ENCODE measurements at regions not wholly inside any gene's neighbourhood (a gene's known extent, or its start where the extent isn't known, plus 50 kb on each side); places are given as distances from the start of the nearest gene placed in this dataset.

DNA sequence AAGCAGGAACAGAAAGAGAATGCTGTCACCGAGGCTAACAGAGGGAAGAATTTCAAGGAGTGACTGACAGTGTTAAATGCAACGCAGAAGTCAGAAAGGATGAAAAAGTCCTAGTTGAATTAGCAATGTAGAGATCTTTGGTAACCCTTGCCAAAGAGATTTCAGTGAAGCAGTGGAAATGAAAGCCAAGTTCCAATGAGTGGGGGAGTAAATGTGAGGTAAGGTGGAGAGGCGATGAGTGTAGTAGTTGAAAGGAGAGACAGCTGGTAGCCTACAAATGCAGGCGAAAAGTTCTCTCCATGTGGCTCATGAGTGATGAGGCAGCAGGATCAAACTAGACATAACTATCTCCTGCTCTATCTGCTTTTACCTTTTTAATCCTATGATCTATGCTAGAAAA, 74.6 kb upstream of the IPO9 start:
- no peak for DNase-seq

DNA sequence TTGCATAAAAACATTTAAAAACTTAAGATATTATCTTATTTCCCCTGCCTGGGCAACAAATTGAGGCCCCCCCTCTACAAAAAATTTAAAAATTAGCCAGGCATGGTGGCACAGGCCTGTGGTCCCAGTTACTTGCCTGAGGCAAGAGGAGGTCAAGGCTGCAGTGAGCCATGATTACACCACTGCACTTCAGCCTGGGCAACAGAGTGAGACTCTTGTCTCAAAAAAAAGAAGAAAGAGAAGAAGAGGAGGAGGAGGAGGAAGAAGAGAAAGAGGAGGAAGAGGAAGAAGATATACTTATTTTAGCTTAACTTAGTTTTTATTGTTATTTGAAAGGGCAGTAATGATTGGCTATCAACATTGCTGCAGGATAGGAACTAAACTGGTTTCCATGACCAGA, 73.8 kb upstream of the IPO9 start:
- no peak for DNase-seq

DNA sequence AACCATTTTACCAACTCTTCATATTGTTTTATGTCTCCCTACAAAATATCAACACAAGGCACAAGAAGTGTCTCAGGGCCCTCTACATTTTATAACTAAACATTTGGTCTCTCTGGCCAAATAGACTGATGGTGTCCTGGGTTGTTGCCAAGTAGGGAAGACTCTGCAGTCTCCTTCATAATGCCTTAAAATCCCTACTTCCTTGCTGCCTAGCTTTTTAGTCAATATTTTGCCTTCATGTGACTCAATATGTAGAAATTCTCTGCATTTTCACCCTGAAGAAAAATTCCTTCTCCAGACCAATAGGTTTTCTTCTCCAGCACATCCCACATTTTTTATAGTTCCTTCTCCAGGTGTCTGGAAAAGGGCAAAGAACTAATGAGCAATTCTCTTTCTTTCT, 72.6 kb upstream of the IPO9 start:
- DNase-seq = no peak

DNA sequence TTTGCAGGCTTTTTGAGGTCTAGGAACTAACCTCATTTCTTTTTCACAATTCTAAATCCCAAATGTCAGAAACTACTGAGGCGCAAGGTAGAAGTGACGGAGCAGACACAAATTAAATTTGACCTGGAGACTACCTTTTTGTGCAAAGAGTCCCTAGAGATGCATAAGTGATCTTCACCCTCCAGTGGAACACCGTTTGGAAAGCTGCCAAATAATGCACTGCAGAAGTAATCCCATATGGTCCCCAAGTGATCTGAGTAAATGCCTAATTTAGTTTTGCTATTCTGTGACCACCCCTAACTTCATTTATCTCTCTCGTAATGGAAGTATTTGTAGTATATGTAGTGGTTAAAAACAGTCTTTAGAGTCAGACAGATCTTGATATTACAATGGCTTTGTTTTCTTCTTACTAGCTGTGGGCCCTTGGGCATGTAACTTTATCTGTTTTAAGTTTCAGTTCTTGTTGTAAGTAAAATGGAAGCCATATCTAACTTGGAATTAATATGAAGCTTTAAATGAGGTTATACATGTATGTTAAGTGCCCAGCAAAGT, 70.4 kb upstream of the IPO9 start:
- DNase-seq = no peak

DNA sequence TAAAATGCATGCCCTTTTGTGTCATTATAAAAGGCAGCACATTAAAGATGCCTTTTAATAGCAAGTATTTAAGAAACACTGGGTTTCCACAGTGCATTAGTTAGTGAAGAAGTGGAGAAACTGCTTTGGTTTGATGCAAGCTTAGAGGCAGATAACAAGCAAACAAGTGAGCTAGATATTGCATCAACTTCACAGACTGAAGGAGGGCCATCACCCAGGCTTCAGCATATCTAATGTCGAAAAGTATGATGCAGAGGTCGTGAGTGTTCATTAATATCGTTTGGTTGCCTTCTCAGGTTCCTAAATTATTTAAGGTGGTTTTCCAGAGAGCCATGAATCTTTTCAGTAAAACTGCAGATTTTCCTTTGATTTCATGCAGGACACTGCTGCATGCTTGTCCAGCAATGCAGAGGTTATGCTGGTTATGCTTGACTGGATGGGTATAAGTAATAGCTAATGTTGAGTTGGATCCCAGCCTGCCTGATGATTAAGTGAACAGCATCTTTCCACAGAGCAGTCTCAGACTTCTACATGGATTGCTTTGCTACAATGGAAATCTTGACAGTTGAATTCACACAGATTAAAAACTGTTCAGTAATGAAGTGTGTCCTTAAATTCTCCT, 69.7 kb upstream of the IPO9 start:
- no peak for DNase-seq

DNA sequence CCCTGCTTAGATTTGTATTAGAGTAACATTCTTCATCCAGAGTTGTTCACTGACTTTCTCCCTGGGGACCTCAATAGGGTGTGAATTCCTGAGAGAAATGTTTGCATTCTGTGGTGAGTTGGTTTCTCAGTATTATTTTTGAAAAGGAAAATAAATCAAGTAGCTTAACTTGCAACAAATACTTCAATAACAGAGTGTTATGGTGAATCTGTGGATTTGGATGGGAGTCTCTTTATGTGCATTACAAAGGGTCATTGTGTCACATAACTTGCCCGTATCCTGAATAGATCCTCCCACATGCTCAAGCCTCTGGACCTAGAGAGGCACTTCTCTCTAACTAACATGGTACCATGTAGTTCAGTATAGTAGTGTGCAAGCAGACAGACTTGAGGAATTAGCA, 68.4 kb upstream of the IPO9 start:
- DNase-seq = no peak

DNA sequence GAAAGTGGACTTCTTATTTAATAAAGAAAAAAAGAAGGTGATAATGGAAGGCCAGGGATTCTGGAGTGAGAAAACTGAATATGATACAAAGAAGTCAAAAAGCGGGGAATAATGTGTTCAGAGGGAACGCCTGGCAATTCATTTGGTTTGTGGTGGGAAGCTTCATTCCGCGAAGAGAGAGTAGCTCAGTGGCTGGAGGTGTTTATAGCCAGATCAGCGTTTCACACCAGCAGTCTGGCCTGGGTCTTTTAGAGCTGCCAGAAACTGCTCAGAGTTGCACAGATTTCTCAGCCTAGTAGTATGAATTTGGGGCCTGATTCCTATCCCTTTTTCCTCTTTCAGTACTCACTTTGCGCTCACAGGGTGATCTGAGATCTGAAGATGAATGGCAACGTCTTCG, 67.8 kb upstream of the IPO9 start:
- DNase-seq = no peak

DNA sequence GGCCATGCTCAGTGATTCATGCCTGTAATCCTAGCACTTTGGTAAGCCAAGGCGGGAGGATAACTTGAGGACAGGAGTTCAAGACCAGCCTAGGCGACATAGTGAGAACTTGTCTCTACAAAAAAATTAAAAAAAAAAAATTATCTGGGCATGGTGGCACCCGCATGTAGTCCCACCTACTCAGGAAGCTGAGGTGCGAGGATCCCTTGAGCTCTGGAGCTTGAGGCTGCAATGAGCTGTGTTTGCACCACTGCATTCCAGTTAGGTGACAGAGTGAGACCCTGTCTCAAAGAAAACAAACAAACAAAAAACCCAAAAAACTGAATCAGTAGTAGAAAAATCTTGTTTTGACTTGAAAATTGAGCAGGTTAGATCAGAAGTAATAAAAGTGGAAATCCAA, 67.1 kb upstream of the IPO9 start:
- no peak for DNase-seq

DNA sequence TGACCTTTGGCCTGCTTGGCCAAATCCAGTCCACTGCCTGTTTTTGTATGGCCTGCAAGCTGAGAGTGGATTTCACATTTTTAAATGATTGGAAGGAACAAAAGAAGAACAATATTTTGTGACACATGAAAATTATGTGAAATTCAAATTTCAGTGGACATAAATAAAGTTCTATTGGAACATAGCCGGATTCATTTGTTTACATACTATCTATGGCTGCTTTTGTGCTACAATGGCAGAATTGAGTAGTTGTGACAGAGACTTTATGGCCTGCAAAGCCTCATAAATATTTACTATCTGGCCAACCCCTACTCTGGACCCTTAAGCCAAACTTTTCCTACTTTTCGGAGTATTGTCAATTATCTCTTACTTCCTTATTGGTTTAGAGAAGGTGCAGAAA, 66.6 kb upstream of the IPO9 start:
- DNase-seq = no peak

DNA sequence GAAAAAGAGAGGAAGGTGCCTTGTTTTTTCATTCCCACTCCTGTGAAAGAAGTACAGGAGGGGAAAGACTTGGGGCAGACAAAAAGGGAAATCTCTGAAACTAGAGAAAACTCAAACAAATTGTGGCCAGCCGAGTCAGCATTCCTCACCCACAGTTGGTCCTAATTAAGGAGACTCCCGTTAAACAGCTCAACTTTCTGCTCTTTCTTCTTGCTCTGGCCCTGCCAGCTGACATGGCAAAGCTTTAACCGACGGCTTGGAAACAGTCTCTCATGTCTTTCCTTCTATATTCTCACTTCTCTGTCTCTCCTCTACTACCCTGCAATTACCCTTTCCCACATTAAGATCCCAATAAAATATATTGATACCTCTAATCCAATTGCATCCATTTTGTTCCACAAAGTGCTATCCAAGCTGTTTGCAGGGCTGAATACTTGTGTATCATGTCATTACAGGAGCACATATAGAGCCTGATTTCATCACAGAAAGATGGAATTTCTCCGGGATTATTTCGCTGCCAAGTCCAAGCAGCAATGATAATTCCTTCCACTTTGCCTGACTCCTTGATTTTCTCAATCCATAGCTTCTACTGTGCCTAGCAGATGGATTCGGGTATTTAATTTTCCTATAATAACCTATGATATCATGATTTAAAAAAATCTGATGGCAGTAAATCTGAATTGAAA, 65.4 kb upstream of the IPO9 start:
- no peak for DNase-seq

DNA sequence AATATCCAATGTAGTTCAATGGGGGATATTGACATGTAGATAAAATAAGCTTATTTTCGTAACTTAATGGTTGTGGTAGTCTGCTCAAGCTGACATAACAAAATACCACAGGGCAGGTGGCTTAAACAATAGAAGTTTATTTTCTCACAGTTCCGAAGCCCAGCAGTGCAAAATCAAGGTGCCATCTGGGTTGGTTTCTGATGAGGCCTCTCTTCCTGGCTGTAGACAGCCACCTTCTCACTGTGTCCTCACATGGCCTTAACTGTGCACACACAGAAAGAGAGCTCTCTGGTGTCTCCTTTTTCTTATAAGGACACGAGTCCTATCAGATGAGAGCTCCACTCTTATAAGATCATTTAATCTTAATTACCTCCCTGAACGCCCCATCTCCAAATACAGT, 64.8 kb upstream of the IPO9 start:
- DNase-seq = no peak

DNA sequence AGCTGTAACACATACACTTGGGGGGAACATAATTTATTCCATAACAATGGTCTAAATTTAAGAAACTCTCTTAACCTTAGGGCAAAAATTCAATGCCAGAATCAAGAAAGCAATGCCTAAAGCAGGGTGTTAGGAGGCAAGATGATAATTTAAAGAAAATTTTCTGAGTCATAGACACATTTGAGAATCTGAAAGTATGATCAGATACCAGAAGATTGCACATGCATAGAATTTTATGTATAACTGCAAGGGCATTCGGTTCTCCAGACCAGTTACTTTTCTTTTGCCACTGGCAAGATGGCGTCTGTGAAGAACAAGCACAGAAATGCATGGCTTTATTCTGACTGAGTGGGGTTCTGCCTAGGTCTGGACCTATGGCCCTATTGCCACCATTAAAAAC, 64.4 kb upstream of the IPO9 start:
- DNase-seq = no peak

DNA sequence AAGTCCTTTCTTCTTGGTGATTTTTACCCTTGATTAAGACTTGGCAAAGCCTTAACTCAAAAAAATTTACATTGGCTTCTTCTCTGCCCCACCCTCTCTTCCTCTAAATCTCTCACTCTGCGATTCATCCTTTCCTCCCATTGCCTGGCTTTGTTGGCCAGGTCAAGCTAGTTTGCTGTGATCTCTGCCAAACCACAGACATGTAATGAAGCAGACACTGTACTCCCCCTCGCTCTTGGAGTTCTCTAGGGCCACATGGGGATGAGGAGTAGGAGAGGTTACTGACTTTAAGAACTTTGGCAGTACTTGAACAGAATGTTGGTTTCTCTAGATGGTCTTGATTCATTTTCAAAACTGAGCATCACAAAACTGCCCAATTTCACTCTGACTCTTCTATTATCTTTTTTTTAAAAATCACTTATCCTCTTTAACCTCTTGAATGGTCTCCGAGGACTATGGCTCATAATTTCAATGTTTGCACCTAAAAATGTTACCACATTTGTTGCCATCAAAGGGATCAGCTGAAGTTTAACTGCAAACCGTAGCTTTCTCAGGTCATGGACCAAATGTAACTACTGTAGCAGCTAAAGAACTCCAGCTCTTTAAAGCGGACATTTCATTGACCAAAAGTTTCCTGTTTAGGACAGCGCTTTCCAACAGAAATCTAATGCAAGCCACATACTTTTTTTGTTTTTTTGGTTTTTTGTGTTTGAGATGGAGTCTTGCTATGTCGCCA, 62.7 kb upstream of the IPO9 start:
- DNase-seq = no peak

DNA sequence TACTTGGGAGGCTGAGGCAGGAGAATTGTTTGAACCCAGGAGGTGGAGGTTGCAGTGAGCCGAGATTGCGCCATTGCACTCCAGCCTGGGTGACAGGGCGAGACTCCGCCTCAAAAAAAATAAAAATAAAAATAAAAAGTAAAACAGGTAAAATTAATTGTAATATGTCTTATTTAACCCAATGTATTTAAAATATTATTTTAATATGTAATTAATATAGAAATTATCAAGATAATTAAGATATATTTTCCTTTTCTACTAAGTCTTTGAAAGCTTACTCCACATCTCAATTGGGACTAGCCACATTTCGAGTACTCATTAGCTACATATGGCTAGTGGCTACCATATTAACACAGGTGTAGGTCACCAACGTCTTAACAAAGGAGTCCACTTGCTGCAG, 61.6 kb upstream of the IPO9 start:
- DNase-seq = no peak

DNA sequence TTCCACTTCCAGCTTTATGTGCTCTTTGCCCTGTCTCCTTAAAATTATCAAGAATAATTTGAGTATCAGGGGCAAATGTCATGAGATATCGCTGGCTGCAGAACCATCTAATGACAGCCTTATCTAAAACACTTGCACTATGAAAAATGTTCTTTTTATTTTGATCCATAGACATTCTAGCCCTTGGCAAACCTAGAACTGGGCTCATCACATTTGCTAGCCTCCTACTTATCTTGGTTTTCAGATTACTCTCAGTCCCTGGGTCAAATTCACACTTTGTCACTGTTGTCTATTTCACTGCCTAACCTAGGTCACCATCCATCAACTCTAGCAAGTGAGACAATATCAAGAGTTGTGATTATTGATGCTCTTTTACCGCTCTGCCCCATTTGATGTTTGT, 59.9 kb upstream of the IPO9 start:
- no peak for DNase-seq

DNA sequence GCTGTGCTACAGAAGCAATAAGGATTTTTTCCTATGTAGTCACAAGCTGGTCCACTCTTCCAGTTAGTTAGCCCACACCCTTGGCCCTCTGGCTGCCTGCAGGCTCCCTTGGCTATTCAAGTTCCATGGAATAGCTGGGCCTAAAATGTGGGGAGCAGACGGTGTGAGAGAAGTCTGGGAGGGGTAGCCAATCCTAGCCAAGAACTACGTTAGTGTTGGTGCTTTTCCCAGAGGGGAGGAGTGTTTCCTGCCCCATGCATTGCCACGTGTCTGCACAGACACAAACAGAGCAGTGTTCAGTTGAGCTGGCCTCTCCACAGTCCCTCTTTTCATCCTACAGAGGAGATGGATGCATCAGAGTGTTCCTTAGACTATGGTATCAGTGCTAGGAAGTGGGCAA, 59.0 kb upstream of the IPO9 start:
- no peak for DNase-seq

DNA sequence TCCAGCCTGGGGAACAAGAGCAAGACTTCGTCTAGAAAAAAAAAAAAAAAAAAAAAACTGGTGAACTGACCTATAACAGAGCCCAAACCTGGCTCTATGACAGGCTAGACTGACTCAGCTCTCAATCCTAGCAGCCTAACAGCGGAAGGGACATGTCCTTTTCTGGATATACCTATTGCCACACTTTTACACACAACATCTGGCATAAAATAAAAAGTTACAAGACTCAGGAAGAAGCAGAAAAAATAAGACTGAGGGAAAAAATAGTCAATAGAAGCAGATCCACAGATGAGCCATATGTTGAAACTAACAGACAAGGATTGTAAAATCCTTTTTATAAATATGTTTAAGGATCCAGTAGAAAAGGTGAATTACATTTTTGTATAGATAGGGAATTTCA, 57.5 kb upstream of the IPO9 start:
- no peak for DNase-seq

DNA sequence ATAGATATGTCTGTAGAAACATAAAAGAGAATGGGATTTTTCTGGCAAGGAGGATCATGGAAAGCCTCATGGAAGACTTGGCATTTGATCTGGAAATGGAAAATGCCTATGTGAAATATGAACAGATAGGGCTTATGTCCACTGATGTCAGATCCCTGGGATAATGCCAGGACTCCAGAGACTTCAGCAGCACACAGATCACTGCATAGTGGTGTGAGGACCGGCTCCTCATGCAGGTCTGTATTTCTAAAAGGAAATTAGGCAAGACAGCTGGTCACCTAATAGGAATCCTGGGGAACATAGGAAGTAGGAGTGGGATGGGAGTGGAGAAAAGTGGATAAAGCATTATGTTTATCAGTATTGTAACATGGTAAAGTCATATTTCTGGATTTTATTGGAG, 56.8 kb upstream of the IPO9 start:
- DNase-seq = no peak

DNA sequence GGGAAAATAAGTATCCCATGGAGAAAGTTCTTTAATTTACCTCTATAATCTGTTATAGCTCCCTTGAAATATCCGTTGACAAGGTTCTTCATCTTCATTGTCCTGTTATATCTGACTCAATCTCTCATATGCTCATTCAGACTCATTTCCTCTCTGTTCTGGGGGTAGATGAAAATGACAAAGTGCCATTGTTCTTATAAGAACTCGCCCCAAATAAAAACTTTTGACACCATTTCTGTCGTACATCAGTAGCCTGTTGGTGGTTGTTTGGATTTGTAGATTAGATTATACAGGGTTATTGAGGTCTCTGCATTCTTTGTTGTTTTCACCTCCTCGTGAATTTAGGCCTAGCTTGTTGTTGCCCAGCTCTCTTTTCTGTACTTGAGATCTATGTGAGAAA, 55.2 kb upstream of the IPO9 start:
- no peak for DNase-seq

DNA sequence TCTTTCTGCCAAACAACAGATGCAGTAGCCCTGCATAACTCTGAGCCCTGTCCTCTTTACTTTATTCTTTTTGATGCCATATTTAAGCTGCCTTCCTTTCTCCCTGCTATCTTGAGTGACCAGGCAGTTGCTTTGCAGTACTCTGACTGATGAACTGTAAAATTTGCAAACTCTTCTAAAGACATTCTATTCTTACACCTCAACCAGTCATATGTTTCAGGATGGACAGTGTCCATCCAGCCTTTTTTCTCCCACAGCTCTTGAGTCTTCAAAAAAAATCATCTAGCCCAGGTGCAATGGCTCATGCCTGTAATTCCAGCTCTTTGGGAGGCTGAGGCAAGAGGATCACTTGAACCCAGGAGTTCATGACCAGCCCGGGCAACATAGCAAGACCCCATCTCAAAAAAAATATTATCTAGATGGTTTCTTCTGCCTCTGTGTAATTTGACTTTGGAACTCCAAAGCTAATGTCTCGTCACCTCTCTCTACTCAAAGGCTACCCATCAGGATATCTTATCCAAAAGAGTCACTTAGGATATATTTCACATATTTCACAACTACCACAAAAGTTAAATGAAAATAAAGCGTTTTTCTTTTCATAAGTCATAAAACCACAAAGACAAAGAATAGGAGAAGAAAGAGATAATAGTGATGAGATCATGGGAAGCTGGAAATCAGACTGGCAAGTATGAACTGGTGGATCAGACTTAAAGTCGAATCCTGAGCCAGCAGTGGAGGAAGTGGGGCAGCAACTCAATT, 54.6 kb upstream of the IPO9 start:
- DNase-seq = no peak

DNA sequence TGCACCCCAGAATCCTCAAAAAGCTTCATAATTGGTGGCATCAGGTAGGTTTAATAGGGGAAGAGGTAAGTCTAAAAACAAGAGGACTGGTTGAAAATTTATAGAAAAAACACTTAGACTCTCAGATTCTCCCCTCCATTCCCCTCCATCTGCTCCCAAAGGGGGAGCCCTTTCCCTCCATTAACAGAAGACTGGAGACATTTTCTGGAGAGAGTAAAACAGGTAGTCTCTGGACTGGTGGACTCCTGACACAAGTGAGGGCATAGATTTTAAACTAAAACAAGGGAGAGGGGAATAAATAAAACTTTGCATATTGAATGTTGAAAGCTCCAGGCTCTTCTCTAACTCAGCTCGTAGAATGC, 54.0 kb upstream of the IPO9 start:
- DNase-seq = no peak

DNA sequence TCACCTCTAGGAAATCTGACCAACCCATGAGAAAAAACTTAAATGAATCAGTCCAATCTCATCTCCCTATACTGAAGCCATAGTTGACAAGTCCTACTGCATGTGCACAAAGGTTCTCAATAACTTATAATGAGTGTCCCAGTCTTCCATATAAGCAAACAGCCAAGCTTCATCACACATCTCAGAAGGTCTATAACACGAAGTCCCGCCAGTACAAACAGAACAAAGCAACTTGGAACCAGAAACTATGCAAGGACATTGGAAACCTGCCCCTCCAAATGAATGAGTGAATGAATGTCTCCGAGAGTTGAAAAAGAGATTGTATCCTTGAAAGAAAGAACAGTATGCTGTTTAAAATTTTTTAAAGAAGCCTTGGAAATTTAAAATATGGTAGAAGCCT, 53.6 kb upstream of the IPO9 start:
- DNase-seq = no peak

DNA sequence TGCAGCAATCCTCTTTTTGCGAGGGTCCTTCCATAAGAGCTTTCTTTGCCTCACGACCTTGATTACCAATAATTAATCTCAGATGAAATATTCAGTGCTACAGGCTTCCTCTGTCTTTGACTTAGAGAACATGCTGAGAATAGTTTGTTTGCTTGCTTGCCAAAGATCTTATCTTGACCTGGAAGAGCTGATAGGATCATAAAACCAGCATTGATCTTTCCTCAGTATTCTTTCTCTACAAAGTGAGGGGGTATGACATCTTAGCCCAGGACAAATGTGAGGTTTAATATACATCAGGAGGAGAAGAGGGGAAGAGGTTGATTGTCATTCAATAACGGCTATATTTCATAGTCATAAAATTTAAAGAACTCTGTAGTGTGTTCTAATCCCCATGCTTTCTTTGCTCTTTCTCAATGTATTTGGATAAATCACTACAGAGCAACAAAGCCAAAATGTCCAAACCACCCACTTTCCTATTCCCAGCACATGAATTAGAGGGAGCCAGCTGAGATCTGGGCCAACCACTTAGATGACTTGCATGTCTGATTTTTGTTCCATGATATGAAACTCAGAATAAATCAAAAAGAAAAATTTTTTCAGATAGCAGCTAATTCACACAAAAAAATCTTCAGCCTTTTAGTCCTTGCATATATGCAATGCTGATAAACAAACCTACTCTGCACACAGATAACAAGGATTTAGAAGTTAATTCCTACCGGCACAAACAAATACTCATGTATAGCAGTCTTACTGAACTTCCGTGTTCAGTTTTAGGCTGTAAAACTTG, 50.5 kb upstream of the IPO9 start:
- no peak for DNase-seq
